T-helper 1 cell treated with Interleukin-12 subunit alpha and Interleukin-12 subunit beta and Interleukin-4 antibody, amounts not matched to agents 30 μg/mL and 1 μg/mL, for 36 hours (primary cell): ENCODE measurements at regions not wholly inside any gene's neighbourhood (a gene's known extent, or its start where the extent isn't known, plus 50 kb on each side); places are given as distances from the start of the nearest gene placed in this dataset.
"Not testable (repeated sequence)": the region's sequence is repeated elsewhere in the genome, so short reads cannot be mapped to it uniquely, and the experiment has no call there.

Source experiments
- H3K27ac Mint-ChIP-seq: one replicate; pipeline ENCODE4 v1.8.0; 2021; ENCODE audit warnings: mild to moderate bottlenecking, mixed read lengths
- H3K27me3 Mint-ChIP-seq: one replicate; pipeline ENCODE4 v1.8.0; 2021; ENCODE audit warnings: low read depth, mixed read lengths
- H3K36me3 Mint-ChIP-seq: one replicate; pipeline ENCODE4 v1.8.0; 2021; ENCODE audit warnings: low read depth, mixed read lengths
- H3K4me1 Mint-ChIP-seq: one replicate; pipeline ENCODE4 v1.8.0; 2021; ENCODE audit warnings: low read depth, mixed read lengths
- H3K4me3 Mint-ChIP-seq: one replicate; pipeline ENCODE4 v1.8.0; 2021; ENCODE audit warnings: mild to moderate bottlenecking, moderate library complexity, mixed read lengths
- H3K9me3 Mint-ChIP-seq: one replicate; pipeline ENCODE4 v1.8.0; 2021; ENCODE audit warnings: mixed read lengths

- Mint-ChIP-seq H3K36me3 (no peaks in the 10 kb centered on the region), H3K27me3 (peaks cover 9% of the 10 kb centered on the region), H3K27ac (no peak overlapping the region), H3K4me1 (no peaks in the 10 kb centered on the region), H3K9me3 (no peaks in the 10 kb centered on the region), H3K4me3 (no peak overlapping the region)
Measured at GRCh38 chr1:30526652-30527345, 196.6 kb downstream of the MATN1 start.

GRCh38 chr1:30525971-30526651 is 197.3 kb downstream of the MATN1 start:
- Mint-ChIP-seq H3K9me3 (no peaks in the 10 kb centered on the region), H3K36me3 (no peaks in the 10 kb centered on the region), H3K4me3 (no peak overlapping the region), H3K4me1 (no peaks in the 10 kb centered on the region), H3K27ac (no peak overlapping the region), H3K27me3 (peaks cover 9% of the 10 kb centered on the region)

GRCh38 chr1:30525631-30525970 is 197.8 kb downstream of the MATN1 start:
- no peak overlapping the region for H3K27ac Mint-ChIP-seq
- no peaks in the 10 kb centered on the region for H3K36me3 Mint-ChIP-seq
- peaks cover 6% of the 10 kb centered on the region for H3K27me3 Mint-ChIP-seq
- no peaks in the 10 kb centered on the region for H3K4me1 Mint-ChIP-seq
- H3K9me3 Mint-ChIP-seq, result no peaks in the 10 kb centered on the region
- H3K4me3 Mint-ChIP-seq, result no peak overlapping the region

- H3K27ac Mint-ChIP-seq, result no peak overlapping the region
- H3K4me1 Mint-ChIP-seq, result no peaks in the 10 kb centered on the region
- peaks cover 4% of the 10 kb centered on the region for H3K27me3 Mint-ChIP-seq
- H3K4me3 Mint-ChIP-seq, result no peak overlapping the region
- no peaks in the 10 kb centered on the region for H3K36me3 Mint-ChIP-seq
- H3K9me3 Mint-ChIP-seq, result no peaks in the 10 kb centered on the region
Measured at GRCh38 chr1:30524840-30525617, 198.4 kb downstream of the MATN1 start.

- not testable (repeated sequence) for H3K27ac Mint-ChIP-seq, H3K9me3 Mint-ChIP-seq, H3K4me3 Mint-ChIP-seq, H3K27me3 Mint-ChIP-seq, H3K4me1 Mint-ChIP-seq, H3K36me3 Mint-ChIP-seq
Measured at GRCh38 chr1:30524025-30524555, 199.3 kb downstream of the MATN1 start.

GRCh38 chr1:30523055-30524020 is 200.0 kb downstream of the MATN1 start:
- Mint-ChIP-seq H3K4me3 (no peak overlapping the region), H3K4me1 (no peaks in the 10 kb centered on the region), H3K9me3 (no peaks in the 10 kb centered on the region), H3K27me3 (peaks cover 4% of the 10 kb centered on the region), H3K36me3 (no peaks in the 10 kb centered on the region), H3K27ac (no peak overlapping the region)

- H3K9me3 Mint-ChIP-seq, result no peaks in the 10 kb centered on the region
- H3K4me1 Mint-ChIP-seq, result no peaks in the 10 kb centered on the region
- H3K27me3 Mint-ChIP-seq, result peaks cover 4% of the 10 kb centered on the region
- H3K27ac Mint-ChIP-seq, result no peak overlapping the region
- no peaks in the 10 kb centered on the region for H3K36me3 Mint-ChIP-seq
- H3K4me3 Mint-ChIP-seq, result no peak overlapping the region
Measured at GRCh38 chr1:30522031-30523004, 201.1 kb downstream of the MATN1 start.

- H3K27me3 Mint-ChIP-seq, result peaks cover 4% of the 10 kb centered on the region
- no peak overlapping the region for H3K4me3 Mint-ChIP-seq
- no peaks in the 10 kb centered on the region for H3K36me3 Mint-ChIP-seq
- no peaks in the 10 kb centered on the region for H3K9me3 Mint-ChIP-seq
- H3K4me1 Mint-ChIP-seq, result no peaks in the 10 kb centered on the region
- no peak overlapping the region for H3K27ac Mint-ChIP-seq
Measured at GRCh38 chr1:30521261-30521865, 202.0 kb downstream of the MATN1 start.

- H3K4me1 Mint-ChIP-seq, result no peaks in the 10 kb centered on the region
- H3K36me3 Mint-ChIP-seq, result no peaks in the 10 kb centered on the region
- H3K9me3 Mint-ChIP-seq, result no peaks in the 10 kb centered on the region
- H3K27me3 Mint-ChIP-seq, result peaks cover 4% of the 10 kb centered on the region
- H3K4me3 Mint-ChIP-seq, result no peak overlapping the region
- no peak overlapping the region for H3K27ac Mint-ChIP-seq
Measured at GRCh38 chr1:30520476-30520875, 202.9 kb downstream of the MATN1 start.

GRCh38 chr1:30519201-30519763 is 204.1 kb downstream of the MATN1 start:
- Mint-ChIP-seq H3K4me3 (no peak overlapping the region), H3K9me3 (no peaks in the 10 kb centered on the region), H3K36me3 (no peaks in the 10 kb centered on the region), H3K27ac (no peak overlapping the region), H3K27me3 (no peaks in the 10 kb centered on the region), H3K4me1 (no peaks in the 10 kb centered on the region)

- no peaks in the 10 kb centered on the region for H3K36me3 Mint-ChIP-seq
- no peaks in the 10 kb centered on the region for H3K27me3 Mint-ChIP-seq
- H3K9me3 Mint-ChIP-seq, result no peaks in the 10 kb centered on the region
- no peak overlapping the region for H3K27ac Mint-ChIP-seq
- no peak overlapping the region for H3K4me3 Mint-ChIP-seq
- H3K4me1 Mint-ChIP-seq, result no peaks in the 10 kb centered on the region
Measured at GRCh38 chr1:30518696-30519095, 204.7 kb downstream of the MATN1 start.

- Mint-ChIP-seq H3K9me3 (no peaks in the 10 kb centered on the region), H3K4me3 (no peak overlapping the region), H3K36me3 (no peaks in the 10 kb centered on the region), H3K27ac (no peak overlapping the region), H3K27me3 (no peaks in the 10 kb centered on the region), H3K4me1 (no peaks in the 10 kb centered on the region)
Measured at GRCh38 chr1:30518186-30518585, 205.2 kb downstream of the MATN1 start.

- not testable (repeated sequence) for H3K27ac Mint-ChIP-seq, H3K4me1 Mint-ChIP-seq, H3K9me3 Mint-ChIP-seq, H3K4me3 Mint-ChIP-seq, H3K27me3 Mint-ChIP-seq, H3K36me3 Mint-ChIP-seq
Measured at GRCh38 chr1:30517666-30518065, 205.7 kb downstream of the MATN1 start.
